Osteocyte (in vitro differentiated cells): ENCODE measurements at regions not wholly inside any gene's neighbourhood (a gene's known extent, or its start where the extent isn't known, plus 50 kb on each side); places are given as distances from the start of the nearest gene placed in this dataset.
"Not testable (repeated sequence)": the region's sequence is repeated elsewhere in the genome, so short reads cannot be mapped to it uniquely, and the experiment has no call there.

Experiments used
- DNase-seq: peaks from one replicate; pipeline ENCODE4 v3.0.0; 2021; ENCODE audit warnings: mixed read lengths; ENCODE audit not compliant: unreplicated experiment; ENCODE audit errors: extremely low spot score
- H3K27ac Mint-ChIP-seq: one replicate; pipeline ENCODE4 v1.8.0; 2021; ENCODE audit warnings: mild to moderate bottlenecking, mixed read lengths; ENCODE audit not compliant: unreplicated experiment
- H3K27me3 Mint-ChIP-seq: one replicate; pipeline ENCODE4 v1.8.0; 2021; ENCODE audit warnings: mixed read lengths; ENCODE audit not compliant: unreplicated experiment
- H3K36me3 Mint-ChIP-seq: one replicate; pipeline ENCODE4 v1.8.0; 2021; ENCODE audit warnings: mixed read lengths; ENCODE audit not compliant: unreplicated experiment
- H3K4me1 Mint-ChIP-seq: one replicate; pipeline ENCODE4 v1.8.0; 2021; ENCODE audit warnings: mixed read lengths; ENCODE audit not compliant: unreplicated experiment
- H3K4me3 Mint-ChIP-seq: one replicate; pipeline ENCODE4 v1.8.0; 2021; ENCODE audit warnings: mild to moderate bottlenecking, moderate library complexity, mixed read lengths; ENCODE audit not compliant: unreplicated experiment
- H3K9me3 Mint-ChIP-seq: one replicate; pipeline ENCODE4 v1.8.0; 2021; ENCODE audit warnings: mixed read lengths; ENCODE audit not compliant: unreplicated experiment
- TF ChIP-seq, protein P1 (sequence below): fragments of 200-600 bp; sonication (generic); IDR thresholded peaks from 2 replicates; pipeline ENCODE4 v1.5.0; 2021; ENCODE audit warnings: antibody characterized with exemption, mild to moderate bottlenecking, moderate library complexity

DNA sequence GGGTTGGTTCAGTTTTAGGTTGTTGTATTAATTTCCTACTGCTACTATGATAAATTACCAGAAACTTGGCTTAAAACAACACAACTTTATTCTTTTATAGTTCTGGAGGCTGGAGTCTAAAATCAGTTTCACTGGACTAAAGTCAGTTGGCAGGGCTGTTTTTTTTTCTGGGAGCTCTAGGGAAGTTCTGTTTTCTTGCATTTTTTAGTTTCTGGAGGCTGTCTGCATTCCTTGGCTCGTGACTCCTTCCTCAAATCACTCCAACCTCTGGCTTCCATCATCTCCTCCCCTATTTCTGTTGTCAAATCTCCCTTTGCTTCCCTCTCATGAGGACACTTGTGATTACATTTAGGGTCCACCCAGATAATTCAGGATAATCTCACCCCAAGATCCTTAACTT lies 51.3 kb upstream of the SUB1 start:
- no peak overlapping the region for H3K27ac Mint-ChIP-seq
- peaks cover 18% of the 10 kb centered on the region for H3K4me1 Mint-ChIP-seq
- TF ChIP-seq, protein P1, sequence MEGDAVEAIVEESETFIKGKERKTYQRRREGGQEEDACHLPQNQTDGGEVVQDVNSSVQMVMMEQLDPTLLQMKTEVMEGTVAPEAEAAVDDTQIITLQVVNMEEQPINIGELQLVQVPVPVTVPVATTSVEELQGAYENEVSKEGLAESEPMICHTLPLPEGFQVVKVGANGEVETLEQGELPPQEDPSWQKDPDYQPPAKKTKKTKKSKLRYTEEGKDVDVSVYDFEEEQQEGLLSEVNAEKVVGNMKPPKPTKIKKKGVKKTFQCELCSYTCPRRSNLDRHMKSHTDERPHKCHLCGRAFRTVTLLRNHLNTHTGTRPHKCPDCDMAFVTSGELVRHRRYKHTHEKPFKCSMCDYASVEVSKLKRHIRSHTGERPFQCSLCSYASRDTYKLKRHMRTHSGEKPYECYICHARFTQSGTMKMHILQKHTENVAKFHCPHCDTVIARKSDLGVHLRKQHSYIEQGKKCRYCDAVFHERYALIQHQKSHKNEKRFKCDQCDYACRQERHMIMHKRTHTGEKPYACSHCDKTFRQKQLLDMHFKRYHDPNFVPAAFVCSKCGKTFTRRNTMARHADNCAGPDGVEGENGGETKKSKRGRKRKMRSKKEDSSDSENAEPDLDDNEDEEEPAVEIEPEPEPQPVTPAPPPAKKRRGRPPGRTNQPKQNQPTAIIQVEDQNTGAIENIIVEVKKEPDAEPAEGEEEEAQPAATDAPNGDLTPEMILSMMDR: no peak
- H3K36me3 Mint-ChIP-seq: peaks cover 7% of the 10 kb centered on the region
- DNase-seq: no peak
- no peak overlapping the region for H3K4me3 Mint-ChIP-seq
- peaks cover 7% of the 10 kb centered on the region for H3K9me3 Mint-ChIP-seq
- H3K27me3 Mint-ChIP-seq: peaks cover 4% of the 10 kb centered on the region

DNA sequence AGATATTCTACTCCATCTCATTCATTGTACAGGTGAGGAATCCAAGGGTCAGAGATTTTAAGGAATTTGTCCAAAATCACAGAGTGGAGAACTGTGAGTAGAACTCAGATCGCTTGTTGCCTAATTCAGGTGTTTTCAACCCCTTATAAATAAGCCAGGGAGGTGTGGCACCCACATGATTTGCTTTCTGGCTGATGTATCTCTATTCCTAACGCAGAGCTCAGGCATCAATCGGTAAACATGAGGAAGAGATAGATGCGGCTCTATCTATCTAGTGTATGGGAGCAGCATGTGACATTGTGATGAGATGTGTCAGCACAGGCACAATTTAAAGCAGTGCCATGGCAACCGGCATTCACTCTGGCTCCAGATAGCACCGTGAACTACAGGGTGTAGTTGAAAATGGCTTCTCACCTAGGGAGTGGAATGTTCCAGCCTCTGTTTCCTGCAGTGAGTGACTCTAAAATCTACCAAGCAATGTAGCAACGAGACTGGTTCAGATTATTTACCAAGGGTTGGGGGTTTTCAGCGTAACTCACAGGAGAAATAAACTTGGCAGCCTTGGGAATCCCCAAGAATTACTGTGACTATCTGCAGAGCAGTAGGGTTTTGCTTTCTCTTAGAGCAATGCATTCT lies 53.4 kb upstream of the SUB1 start:
- peaks cover 15% of the 10 kb centered on the region for H3K4me1 Mint-ChIP-seq
- no peak for DNase-seq
- H3K27me3 Mint-ChIP-seq: no peaks in the 10 kb centered on the region
- H3K36me3 Mint-ChIP-seq: peaks cover 7% of the 10 kb centered on the region
- peaks cover 7% of the 10 kb centered on the region for H3K9me3 Mint-ChIP-seq
- H3K27ac Mint-ChIP-seq: no peak overlapping the region
- TF ChIP-seq, protein P1: no peak
- H3K4me3 Mint-ChIP-seq: no peak overlapping the region

DNA sequence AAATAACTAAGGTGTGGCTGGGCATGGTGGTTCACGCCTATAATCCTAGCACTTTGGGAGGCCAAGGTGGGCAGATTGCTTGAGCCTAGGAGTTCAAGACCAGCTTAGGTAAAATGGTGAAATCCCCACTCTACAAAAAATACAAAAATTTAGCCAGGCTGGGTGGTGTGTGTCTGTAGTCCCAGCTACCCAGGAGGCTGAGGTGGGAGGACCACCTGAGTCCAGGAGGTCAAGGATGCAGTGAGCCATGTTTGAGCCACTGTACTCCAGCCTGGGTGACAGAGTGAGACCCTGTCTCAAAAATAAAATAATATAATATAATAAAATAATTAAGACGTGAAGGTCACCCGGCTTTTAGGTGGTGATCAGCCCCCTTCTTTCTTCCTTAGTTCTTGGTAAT lies 58.0 kb upstream of the SUB1 start:
- peaks cover 15% of the 10 kb centered on the region for H3K4me1 Mint-ChIP-seq
- H3K27me3 Mint-ChIP-seq, H3K36me3 Mint-ChIP-seq, H3K4me3 Mint-ChIP-seq, DNase-seq, H3K9me3 Mint-ChIP-seq, H3K27ac Mint-ChIP-seq: not testable (repeated sequence)

DNA sequence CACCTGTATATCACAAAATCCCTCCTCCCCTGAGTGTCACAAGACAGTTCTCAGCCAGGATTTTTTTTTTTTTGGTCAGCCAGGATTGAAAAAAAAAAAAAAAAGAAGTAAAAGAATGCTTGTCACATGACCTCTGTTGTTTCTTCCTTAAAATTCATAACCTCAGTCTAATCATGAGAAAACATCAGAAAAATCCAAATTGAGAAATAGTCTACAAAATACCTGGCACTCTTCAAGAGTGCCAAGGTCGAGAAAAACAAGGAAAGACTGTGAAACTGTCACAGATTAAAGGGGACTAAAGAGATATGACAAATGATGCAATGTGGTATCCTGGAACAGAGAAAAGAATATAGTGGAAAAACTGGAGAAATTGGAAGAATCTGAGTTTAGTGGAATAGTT lies 58.5 kb upstream of the SUB1 start:
- no peak overlapping the region for H3K27ac Mint-ChIP-seq
- TF ChIP-seq, protein P1: no peak

DNA sequence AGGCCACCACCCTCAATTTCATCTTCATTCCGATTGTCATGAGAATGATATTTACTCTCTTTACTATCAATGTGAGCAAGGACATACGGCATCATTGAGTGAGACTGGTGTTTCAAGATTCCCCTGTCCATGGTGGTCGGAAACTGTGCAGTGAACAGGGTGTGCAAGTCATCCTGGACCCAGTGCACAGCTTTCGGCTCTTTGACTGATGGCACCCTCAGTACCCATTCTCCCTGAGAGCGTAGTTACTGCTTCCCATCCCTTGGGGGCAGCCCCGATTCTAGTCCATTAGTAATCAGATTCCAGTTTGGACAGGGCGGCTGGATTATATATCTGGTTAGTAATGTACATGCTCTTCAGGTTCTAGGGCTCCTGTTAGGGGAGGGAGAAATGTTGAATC lies 61.7 kb upstream of the SUB1 start:
- Mint-ChIP-seq H3K36me3 (no peaks in the 10 kb centered on the region), H3K4me3 (no peak overlapping the region), H3K27ac (no peak overlapping the region), H3K9me3 (no peaks in the 10 kb centered on the region), H3K4me1 (peaks cover 12% of the 10 kb centered on the region), H3K27me3 (peaks cover 8% of the 10 kb centered on the region)
- TF ChIP-seq, protein P1: peak; percentile 8
- no peak for DNase-seq

More for the DNA sequence above, 58.5 kb upstream of the SUB1 start:
- Mint-ChIP-seq H3K9me3 (no peaks in the 10 kb centered on the region), H3K4me1 (peaks cover 10% of the 10 kb centered on the region), H3K4me3 (no peak overlapping the region), H3K36me3 (peaks cover 2% of the 10 kb centered on the region), H3K27me3 (peaks cover 2% of the 10 kb centered on the region)
- DNase-seq: no peak
